HG03575 (cell line): ENCODE measurements at regions not wholly inside any gene's neighbourhood (a gene's known extent, or its start where the extent isn't known, plus 50 kb on each side); places are given as distances from the start of the nearest gene placed in this dataset.
A peak's percentile ranks its signal among the peaks of the same experiment; 100 is the strongest.
"Not testable (repeated sequence)": the region's sequence is repeated elsewhere in the genome, so short reads cannot be mapped to it uniquely, and the experiment has no call there.

Experiments
- ATAC-seq: cut with Tn5 transposase; IDR thresholded peaks from one replicate; pipeline ENCODE4 v1.9.1; 2021; ENCODE audit not compliant: unreplicated experiment, insufficient number of reproducible peaks, low FRiP score; ENCODE audit errors: extremely low read depth

DNA sequence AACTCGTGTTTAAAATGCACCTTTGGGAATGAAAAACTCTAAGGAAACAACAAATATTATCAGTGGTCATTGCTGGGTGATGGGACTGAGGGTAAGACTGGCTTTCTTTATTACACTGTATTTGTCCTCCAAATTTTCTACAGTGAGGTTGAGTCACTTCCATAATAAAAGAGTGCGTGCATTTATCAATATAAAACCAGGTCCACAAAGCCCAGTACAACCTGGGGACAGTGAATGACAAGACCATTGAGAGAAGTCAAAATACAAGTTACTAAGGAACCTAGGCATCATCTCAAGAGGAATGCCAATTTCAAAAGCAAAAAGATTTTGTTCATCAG, 76.4 kb downstream of the MAGED4 start:
- ATAC-seq, result no peak

GRCh38 chrX:52261463-52262194, 76.9 kb downstream of the MAGED4 start:
- peak; percentile 79 for ATAC-seq

DNA sequence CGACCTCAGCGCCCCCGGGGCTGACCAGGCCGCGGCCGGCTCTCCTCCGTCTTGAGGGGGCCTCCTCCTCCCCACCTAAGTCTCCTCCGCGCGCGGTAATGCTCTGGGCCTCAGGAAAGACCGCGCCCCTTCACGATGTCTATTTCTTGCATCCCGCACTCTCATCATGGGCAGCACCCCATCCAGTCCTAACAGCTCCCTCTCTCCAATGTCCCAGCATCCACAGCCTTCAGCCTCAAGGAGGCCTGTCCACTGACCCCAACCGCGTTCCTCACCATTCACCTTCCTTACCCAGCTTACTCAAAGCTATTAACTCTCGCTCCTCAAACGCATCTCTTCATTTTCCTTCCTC, 77.5 kb downstream of the MAGED4 start:
- no peak for ATAC-seq

DNA sequence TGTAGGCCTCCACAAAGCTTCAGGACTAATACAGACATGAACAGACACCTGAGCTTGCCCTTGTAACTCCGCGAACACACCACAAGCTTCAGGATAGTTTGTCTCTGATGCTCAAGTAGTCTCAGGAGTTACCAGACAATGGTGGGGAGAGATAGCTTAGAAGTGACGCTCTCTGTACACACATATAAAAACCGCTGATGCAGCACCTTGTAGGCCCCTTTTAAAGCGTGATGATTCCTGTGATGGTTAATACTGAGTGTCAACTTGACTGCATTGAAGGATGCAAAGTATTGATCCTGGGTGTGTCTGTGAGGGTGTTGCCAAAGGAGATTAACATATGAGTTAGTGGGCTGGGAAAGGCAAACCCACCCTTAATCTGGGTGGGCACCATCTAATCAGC, 78.7 kb downstream of the MAGED4 start:
- ATAC-seq, result no peak

- ATAC-seq, result no peak
Observed at GRCh38 chrX:52265713-52266112, 81.0 kb downstream of the MAGED4 start.

GRCh38 chrX:52268502-52268901, 83.8 kb downstream of the MAGED4 start:
- ATAC-seq, result not testable (repeated sequence)

- ATAC-seq, result no peak
Observed at GRCh38 chrX:52270453-52271116, 85.9 kb downstream of the MAGED4 start.

DNA sequence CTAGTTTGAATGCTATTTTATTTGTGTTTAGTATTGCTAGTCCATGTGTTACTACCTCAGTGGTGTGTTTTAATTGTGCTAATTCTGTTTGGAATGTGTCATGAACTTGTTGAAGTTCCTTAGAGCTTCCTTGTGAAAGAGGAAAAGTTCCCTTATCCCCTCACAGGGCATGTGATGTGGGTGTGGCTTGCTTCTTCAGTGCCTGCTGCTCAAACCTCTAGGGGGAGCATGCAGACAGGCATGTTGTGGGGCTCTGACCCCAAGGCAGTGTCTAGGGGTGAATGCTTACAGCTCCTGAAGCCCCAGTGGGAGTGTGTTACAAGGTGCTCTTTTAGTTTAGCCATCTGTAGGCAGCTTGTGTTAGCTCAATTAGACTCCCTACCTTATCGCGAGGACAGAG, 86.5 kb downstream of the MAGED4 start:
- ATAC-seq, result no peak

DNA sequence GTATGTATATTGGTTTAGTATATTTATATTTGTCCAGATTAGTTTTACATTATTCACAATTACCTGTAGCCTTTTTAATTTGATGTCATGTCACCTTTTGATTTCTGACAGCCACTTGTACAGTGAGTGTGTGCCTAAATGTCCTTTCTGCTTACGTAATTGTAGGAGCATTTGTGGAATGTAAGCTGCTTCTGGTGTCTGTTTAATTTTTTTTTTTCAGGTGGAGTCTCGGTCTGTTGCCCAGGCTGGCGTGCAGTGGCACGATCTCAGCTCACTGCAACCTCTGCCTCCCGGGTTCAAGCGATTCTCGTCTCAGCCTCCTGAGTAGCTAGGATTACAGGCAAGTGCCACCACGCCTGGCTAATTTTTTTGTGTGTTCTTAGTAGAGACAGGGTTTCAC, 91.2 kb upstream of the XAGE2 start:
- no peak for ATAC-seq

DNA sequence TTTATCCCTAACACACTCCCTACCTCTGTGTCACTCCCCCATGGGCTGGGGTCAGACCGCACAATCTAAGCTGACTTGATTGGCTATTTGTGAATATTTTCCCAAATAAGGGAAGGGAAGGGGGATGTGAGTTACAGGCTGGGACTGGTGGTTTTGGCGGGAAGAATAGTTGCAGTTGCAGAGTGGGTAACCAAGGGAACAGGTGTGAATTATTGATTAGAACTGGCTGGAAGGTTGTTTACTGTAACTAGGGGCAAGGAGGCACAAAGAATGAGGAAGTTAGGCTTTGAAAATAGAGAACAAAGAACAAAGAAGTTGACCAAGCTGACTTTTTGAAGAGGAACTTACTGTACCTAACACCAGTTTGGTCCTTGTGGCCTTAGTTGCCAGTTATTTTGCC, 88.0 kb upstream of the XAGE2 start:
- ATAC-seq, result no peak

DNA sequence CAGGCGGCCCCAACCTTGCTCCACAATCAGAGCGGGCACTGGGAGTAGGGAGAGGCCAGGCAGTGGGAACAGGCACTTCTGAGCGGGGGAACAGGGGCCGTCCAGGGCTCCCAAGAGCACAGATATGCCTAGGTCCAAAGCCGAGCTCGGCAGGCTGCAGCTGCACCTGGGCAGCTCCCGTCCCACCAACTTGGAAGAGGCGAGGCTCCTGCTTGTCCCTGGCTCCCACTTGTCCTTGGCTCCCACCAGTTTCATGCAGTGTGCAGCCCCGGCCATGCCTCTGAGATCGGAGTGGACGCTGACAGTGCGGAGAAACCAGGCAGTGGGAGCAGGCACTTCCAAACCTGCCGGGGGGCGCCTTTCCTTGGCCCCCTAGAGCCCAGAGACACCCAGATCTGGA, 84.0 kb upstream of the XAGE2 start:
- ATAC-seq, result no peak

DNA sequence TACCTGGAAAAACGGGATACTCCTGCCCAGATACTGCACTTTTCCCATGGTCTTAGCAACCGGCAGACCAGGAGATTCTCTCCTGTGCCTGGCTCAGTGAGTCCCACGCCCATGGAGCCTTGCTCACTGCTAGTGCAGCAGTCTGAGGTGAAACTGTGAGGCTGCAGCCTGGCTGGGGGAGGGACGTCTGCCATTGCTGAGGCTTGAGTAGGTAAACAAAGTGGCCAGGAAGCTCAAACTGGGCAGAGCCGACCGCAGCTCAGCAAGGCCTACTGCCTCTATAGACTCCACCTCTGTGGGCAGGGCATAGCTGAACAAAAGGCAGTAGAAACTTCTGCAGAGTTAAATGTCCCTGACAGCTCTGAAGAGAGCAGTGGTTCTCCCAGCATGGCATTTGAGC, 69.9 kb upstream of the XAGE2 start:
- ATAC-seq, result not testable (repeated sequence)

DNA sequence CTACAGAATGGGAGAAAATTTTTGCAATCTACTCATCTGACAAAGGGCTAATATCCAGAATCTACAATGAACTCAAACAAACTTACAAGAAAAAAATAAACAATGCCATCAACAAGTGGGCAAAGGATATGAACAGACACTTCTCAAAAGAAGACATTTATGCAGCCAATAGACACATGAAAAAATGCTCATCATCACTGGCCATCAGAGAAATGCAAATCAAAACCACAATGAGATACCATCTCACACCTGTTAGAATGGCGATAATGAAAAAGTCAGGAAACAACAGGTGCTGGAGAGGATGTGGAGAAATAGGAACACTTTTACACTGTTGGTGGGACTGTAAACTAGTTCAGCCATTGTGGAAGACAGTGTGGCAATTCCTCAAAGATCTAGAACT, 60.3 kb upstream of the XAGE2 start:
- ATAC-seq, result not testable (repeated sequence)
